Neuronal stem cell (in vitro differentiated cells): ENCODE measurements at regions not wholly inside any gene's neighbourhood (a gene's known extent, or its start where the extent isn't known, plus 50 kb on each side); places are given as distances from the start of the nearest gene placed in this dataset.

Experiments
- DNase-seq: peaks from one replicate; pipeline ENCODE4 v3.0.0-alpha.2; 2013; ENCODE audit warnings: low spot score
- H2AFZ ChIP-seq: one replicate; pipeline ENCODE4 v1.6.1; 2013; ENCODE audit warnings: mild to moderate bottlenecking, low read length, inconsistent platforms
- H2AK5ac ChIP-seq: 2 replicates; pipeline ENCODE4 v1.6.1; 2013; ENCODE audit warnings: low read depth, mild to moderate bottlenecking, inconsistent platforms, low read length, moderate library complexity, mixed read lengths
- H2BK120ac ChIP-seq: 2 replicates; pipeline ENCODE4 v1.6.1; 2013; ENCODE audit warnings: low read depth, mild to moderate bottlenecking, inconsistent platforms, low read length, moderate library complexity, mixed read lengths
- H2BK12ac ChIP-seq: one replicate; pipeline ENCODE4 v1.6.1; 2013; ENCODE audit warnings: low read length, inconsistent platforms
- H2BK15ac ChIP-seq: 2 replicates; pipeline ENCODE4 v1.6.1; 2013; ENCODE audit warnings: mild to moderate bottlenecking, low read length, inconsistent platforms, mixed read lengths
- H2BK5ac ChIP-seq: one replicate; pipeline ENCODE4 v1.6.1; 2013; ENCODE audit warnings: inconsistent platforms, mild to moderate bottlenecking, low read length, moderate library complexity
- H3K14ac ChIP-seq: one replicate; pipeline ENCODE4 v1.6.1; 2013; ENCODE audit warnings: low read length, inconsistent platforms
- H3K18ac ChIP-seq: 2 replicates; pipeline ENCODE4 v1.6.1; 2013; ENCODE audit warnings: low read length, inconsistent platforms
- H3K23ac ChIP-seq: 2 replicates; pipeline ENCODE4 v1.6.1; 2013; ENCODE audit warnings: low read depth, mild to moderate bottlenecking, mixed read lengths, low read length, inconsistent platforms; ENCODE audit not compliant: poor library complexity
- H3K27ac ChIP-seq: replicated peaks from 3 replicates; pipeline ENCODE4 v1.5.1; 2013; ENCODE audit warnings: low read length, inconsistent platforms
- H3K27me3 ChIP-seq, 3 experiments: 2 replicates each; pipeline ENCODE4 v1.6.1; 2013; ENCODE audit warnings: low read length in 3 of 3, mild to moderate bottlenecking in 2 of 3, inconsistent platforms in 1 of 3, low read depth in 1 of 3, mixed read lengths in 1 of 3, moderate library complexity in 1 of 3; ENCODE audit not compliant: control insufficient read depth in 3 of 3, insufficient read depth in 3 of 3
- H3K36me3 ChIP-seq, 2 donors: replicated peaks in 1 of 2; 2 replicates each; pipeline ENCODE4 v1.6.1; 2013; ENCODE audit warnings: low read length in 2 of 2; ENCODE audit not compliant: control insufficient read depth in 2 of 2, insufficient read depth in 2 of 2
- H3K4ac ChIP-seq: 2 replicates; pipeline ENCODE4 v1.6.1; 2013; ENCODE audit warnings: inconsistent platforms, mild to moderate bottlenecking, low read length, moderate library complexity
- H3K4me1 ChIP-seq, 2 donors: 1 replicate in 1 of 2; 2 replicates in 1 of 2; pipeline ENCODE4 v1.6.1; 2013; ENCODE audit warnings: low read length in 2 of 2, low read depth in 1 of 2; ENCODE audit not compliant: control insufficient read depth in 2 of 2, insufficient read depth in 1 of 2
- H3K4me2 ChIP-seq: one replicate; pipeline ENCODE4 v1.6.1; 2013; ENCODE audit warnings: mild to moderate bottlenecking, low read length, inconsistent platforms; ENCODE audit not compliant: insufficient read depth, poor library complexity, severe bottlenecking
- H3K4me3 ChIP-seq, 2 donors: 2 replicates each; pipeline ENCODE4 v1.5.1; 2013; ENCODE audit warnings: low read length in 2 of 2, mild to moderate bottlenecking in 2 of 2, inconsistent platforms in 1 of 2, moderate library complexity in 1 of 2
- H3K79me1 ChIP-seq: one replicate; pipeline ENCODE4 v1.6.1; 2013; ENCODE audit warnings: low read depth, mild to moderate bottlenecking, inconsistent platforms, low read length, moderate library complexity
- H3K9ac ChIP-seq: one replicate; pipeline ENCODE4 v1.6.1; 2013; ENCODE audit warnings: mild to moderate bottlenecking, low read depth, low read length, inconsistent platforms; ENCODE audit not compliant: poor library complexity
- H3K9me3 ChIP-seq, 2 donors: replicated peaks in 1 of 2; 2 replicates each; pipeline versions ENCODE3 to v1.6.1; 2013; ENCODE audit warnings: low read length in 2 of 2, mild to moderate bottlenecking in 2 of 2, inconsistent platforms in 1 of 2, low read depth in 1 of 2, mixed read lengths in 1 of 2, moderate library complexity in 1 of 2; ENCODE audit not compliant: control insufficient read depth in 2 of 2, insufficient read depth in 1 of 2
- H4K8ac ChIP-seq: one replicate; pipeline ENCODE4 v1.6.1; 2013; ENCODE audit warnings: low read depth, mild to moderate bottlenecking, inconsistent platforms, low read length, moderate library complexity
- H4K91ac ChIP-seq: one replicate; pipeline ENCODE4 v1.6.1; 2013; ENCODE audit warnings: low read length, low read depth, mild to moderate bottlenecking, inconsistent platforms; ENCODE audit not compliant: poor library complexity
- WGBS, 2 donors: extraction: QIAGEN DNeasy Blood & Tissue Kit; methylation state at CpG; one replicate each; pipeline ENCODE4 v1.1.7; 2013; ENCODE audit warnings: missing lambda C conversion rate in 2 of 2, mixed read lengths in 1 of 2; ENCODE audit not compliant: insufficient read length in 2 of 2, insufficient replicate concordance in 1 of 2; ENCODE audit errors: extremely low coverage in 2 of 2; 5-methylcytosine and 5-hydroxymethylcytosine counted together

DNA sequence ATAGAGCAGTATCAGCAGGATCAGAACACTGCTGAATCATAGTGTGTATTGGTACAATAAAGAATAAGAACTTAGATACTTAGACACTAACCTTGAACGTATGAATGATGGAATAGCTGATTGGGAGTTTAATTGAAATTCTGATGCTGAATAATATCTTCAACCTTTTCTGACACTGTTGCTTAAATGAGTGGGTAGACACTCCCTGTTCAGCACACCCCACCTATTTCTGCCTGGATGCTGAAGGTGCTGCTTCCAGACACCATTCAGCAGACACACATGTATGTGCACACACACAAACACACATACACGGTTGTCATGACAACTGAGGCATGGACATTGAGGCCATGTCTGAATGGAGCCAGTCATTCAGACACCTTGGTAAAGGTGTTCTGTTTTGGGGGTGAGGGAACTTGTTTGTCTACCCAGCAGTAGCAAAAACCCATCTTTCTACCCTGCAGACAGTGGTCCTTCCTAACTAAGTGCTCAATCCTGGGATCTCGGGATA, 54.3 kb downstream of the TMEM215 start:
- Histone ChIP-seq H2BK5ac (no peak overlapping the region), H2BK15ac (no peak overlapping the region), H3K23ac (no peak overlapping the region), H2BK120ac (no peak overlapping the region), H4K8ac (no peak overlapping the region), H2AK5ac (no peak overlapping the region), H3K18ac (no peak overlapping the region), H3K4me3 (no peak overlapping the region), H3K27me3 (peaks cover 0 to 4% (median 0%) of the 10 kb centered on the region in 3 experiments), H3K9me3 (no peaks in the 10 kb centered on the region), H3K14ac (no peak overlapping the region), H3K4me1 (no peaks in the 10 kb centered on the region), H3K4ac (no peak overlapping the region), H3K27ac (no peak overlapping the region), H3K79me1 (no peaks in the 10 kb centered on the region), H4K91ac (no peak overlapping the region), H3K36me3 (no peaks in the 10 kb centered on the region), H3K4me2 (no peak overlapping the region), H2BK12ac (no peak overlapping the region), H2AFZ (no peak overlapping the region), H3K9ac (no peak overlapping the region)
- no CpG with 5 or more reads among the region's 3 CpGs for WGBS, 2 donors
- DNase-seq, result no peak

DNA sequence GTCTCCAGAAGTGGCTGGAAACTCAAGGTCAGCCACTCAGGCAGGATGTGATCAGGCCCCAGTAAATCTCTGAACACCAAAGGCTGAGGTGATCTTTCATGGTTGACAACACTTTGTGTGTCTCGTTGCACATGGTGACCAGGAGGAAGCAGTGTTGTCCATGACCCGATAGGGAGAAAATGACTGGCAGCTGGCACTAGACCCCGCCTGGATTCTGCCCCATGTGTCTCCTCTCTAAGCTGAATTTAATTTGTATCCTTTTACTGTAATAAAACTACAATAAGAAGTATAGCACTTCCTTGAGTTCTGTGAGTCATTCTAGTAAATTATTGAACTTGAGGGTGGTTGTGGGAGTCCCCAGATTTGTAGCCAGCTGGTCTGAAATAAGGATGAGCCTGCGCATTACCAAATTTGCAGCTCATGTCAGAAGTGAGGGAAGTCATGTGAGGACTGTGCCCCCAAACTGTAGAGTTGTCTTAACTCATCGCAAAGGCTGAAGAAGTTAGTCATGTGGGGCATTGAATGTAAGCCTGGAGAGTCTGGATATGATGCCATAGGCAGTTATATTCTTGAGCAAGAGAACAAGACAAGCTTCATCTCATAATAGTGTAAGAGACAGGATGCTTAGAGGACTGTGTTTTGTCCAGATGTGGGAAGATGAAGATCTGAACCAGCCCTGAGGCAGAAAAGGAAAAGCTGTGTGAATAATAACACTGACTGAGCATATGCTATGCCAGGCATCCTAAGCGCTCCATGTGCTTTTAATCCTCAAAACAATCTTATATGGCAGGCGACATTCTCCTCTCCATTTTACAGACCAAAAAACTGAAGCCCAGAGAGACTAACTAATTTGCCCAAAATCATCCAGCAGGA, 55.9 kb downstream of the TMEM215 start:
- no peak overlapping the region for H3K9ac ChIP-seq
- H3K18ac ChIP-seq, result no peak overlapping the region
- no peak overlapping the region for H4K91ac ChIP-seq
- H3K9me3 ChIP-seq, result no peaks in the 10 kb centered on the region
- H4K8ac ChIP-seq, result no peak overlapping the region
- H3K27me3 ChIP-seq, result peaks cover 0 to 4% (median 0%) of the 10 kb centered on the region in 3 experiments
- no peaks in the 10 kb centered on the region for H3K36me3 ChIP-seq
- H3K79me1 ChIP-seq, result no peaks in the 10 kb centered on the region
- H3K4ac ChIP-seq, result no peak overlapping the region
- no CpG with 5 or more reads among the region's 7 CpGs for WGBS, 2 donors
- H3K23ac ChIP-seq, result no peak overlapping the region
- no peak overlapping the region for H2AK5ac ChIP-seq
- H3K4me1 ChIP-seq, result no peaks in the 10 kb centered on the region
- no peak overlapping the region for H2BK12ac ChIP-seq
- no peak overlapping the region for H3K14ac ChIP-seq
- H3K4me2 ChIP-seq, result no peak overlapping the region
- no peak overlapping the region for H3K27ac ChIP-seq
- H3K4me3 ChIP-seq, result no peak overlapping the region
- no peak for DNase-seq
- no peak overlapping the region for H2BK120ac ChIP-seq
- no peak overlapping the region for H2AFZ ChIP-seq
- no peak overlapping the region for H2BK15ac ChIP-seq
- no peak overlapping the region for H2BK5ac ChIP-seq

DNA sequence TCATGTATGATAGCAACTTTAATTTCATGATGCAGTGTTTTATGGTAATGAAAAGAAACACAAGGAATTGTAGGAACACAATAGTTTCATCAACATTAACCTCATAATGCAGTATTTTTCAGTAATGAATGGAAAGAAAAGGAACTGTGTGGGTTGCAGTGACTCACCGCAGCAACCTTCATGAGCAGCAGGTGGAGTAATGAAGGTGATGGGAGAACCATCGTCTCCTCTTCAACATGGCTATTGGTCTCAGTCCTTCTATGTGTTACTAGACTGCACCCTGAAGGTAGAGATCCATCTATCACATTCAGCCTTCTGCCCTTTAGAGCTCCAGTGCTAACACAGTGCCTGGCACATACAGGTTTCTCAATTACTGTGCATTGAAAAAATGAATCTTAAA, 58.0 kb downstream of the TMEM215 start:
- H2BK120ac ChIP-seq, result no peak overlapping the region
- H3K4me2 ChIP-seq, result no peak overlapping the region
- H3K18ac ChIP-seq, result no peak overlapping the region
- H3K4me1 ChIP-seq, result no peaks in the 10 kb centered on the region
- no peak overlapping the region for H4K91ac ChIP-seq
- H2AFZ ChIP-seq, result no peak overlapping the region
- DNase-seq, result no peak
- H3K4me3 ChIP-seq, result no peak overlapping the region
- no peak overlapping the region for H2AK5ac ChIP-seq
- H3K9ac ChIP-seq, result no peak overlapping the region
- no peaks in the 10 kb centered on the region for H3K36me3 ChIP-seq
- WGBS, 2 donors, result no CpG with 5 or more reads among the region's 2 CpGs
- H3K9me3 ChIP-seq, result no peaks in the 10 kb centered on the region
- H2BK15ac ChIP-seq, result no peak overlapping the region
- no peak overlapping the region for H4K8ac ChIP-seq
- no peak overlapping the region for H3K27ac ChIP-seq
- H3K27me3 ChIP-seq, result peaks cover 0 to 4% (median 0%) of the 10 kb centered on the region in 3 experiments
- H3K14ac ChIP-seq, result no peak overlapping the region
- H2BK5ac ChIP-seq, result no peak overlapping the region
- H3K79me1 ChIP-seq, result no peaks in the 10 kb centered on the region
- H2BK12ac ChIP-seq, result no peak overlapping the region
- H3K23ac ChIP-seq, result no peak overlapping the region
- no peak overlapping the region for H3K4ac ChIP-seq

DNA sequence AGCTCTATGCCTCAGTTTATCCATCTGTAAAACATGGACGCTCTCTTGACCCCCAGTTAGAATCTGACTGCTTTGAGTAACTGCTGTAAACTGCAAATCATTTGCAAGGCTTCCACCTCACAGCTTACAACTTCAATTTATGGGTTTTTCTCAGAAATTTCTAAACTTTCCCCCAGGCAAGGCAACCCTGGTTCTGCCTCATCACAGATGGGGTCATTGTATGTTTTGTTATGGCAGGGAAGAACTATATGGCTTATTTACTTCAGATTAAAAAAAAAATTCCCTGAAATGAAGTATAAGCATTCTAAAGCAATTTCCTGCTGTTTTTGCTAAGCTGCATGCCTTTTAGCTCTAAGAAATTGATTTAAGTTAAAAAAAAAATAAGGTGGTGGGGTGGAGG, 60.0 kb downstream of the TMEM215 start:
- no peak overlapping the region for H4K8ac ChIP-seq
- no peak overlapping the region for H3K9ac ChIP-seq
- no CpG with 5 or more reads among the region's 1 CpG for WGBS, 2 donors
- no peak overlapping the region for H3K14ac ChIP-seq
- no peak overlapping the region for H3K27ac ChIP-seq
- H3K36me3 ChIP-seq, result no peaks in the 10 kb centered on the region
- H2AFZ ChIP-seq, result no peak overlapping the region
- no peaks in the 10 kb centered on the region for H3K9me3 ChIP-seq
- no peak overlapping the region for H2BK120ac ChIP-seq
- no peak overlapping the region for H3K18ac ChIP-seq
- H2BK12ac ChIP-seq, result no peak overlapping the region
- peaks cover 0 to 4% (median 0%) of the 10 kb centered on the region in 3 experiments for H3K27me3 ChIP-seq
- DNase-seq, result no peak
- H3K23ac ChIP-seq, result no peak overlapping the region
- no peak overlapping the region for H2AK5ac ChIP-seq
- no peaks in the 10 kb centered on the region for H3K4me1 ChIP-seq
- no peak overlapping the region for H2BK5ac ChIP-seq
- H3K4me2 ChIP-seq, result no peak overlapping the region
- no peak overlapping the region for H2BK15ac ChIP-seq
- H3K4me3 ChIP-seq, result no peak overlapping the region
- H3K79me1 ChIP-seq, result no peaks in the 10 kb centered on the region
- no peak overlapping the region for H3K4ac ChIP-seq
- H4K91ac ChIP-seq, result no peak overlapping the region
